Neutrophil (primary cell): ENCODE measurements at regions not wholly inside any gene's neighbourhood (a gene's known extent, or its start where the extent isn't known, plus 50 kb on each side); places are given as distances from the start of the nearest gene placed in this dataset.
"Not testable (repeated sequence)": the region's sequence is repeated elsewhere in the genome, so short reads cannot be mapped to it uniquely, and the experiment has no call there.

ENCODE experiments used
- H3K27ac ChIP-seq: fragments of 200-600 bp; sonication (generic); 2 replicates; pipeline ENCODE4 v1.5.1; 2016; ENCODE audit warnings: mild to moderate bottlenecking, moderate library complexity
- H3K27me3 ChIP-seq: fragments of 200-600 bp; sonication (generic); 2 replicates; pipeline ENCODE4 v1.6.0; 2016; ENCODE audit warnings: mild to moderate bottlenecking
- H3K36me3 ChIP-seq: fragments of 200-600 bp; sonication (generic); 2 replicates; pipeline ENCODE4 v1.5.1; 2017
- H3K4me1 ChIP-seq, 2 experiments: fragments of 200-600 bp in 1 of 2; sonication (generic) in 1 of 2; 1 replicate in 1 of 2; 2 replicates in 1 of 2; pipeline versions ENCODE4 v1.5.1 to v1.6.1; 2013 to 2016; ENCODE audit warnings: low read depth in 1 of 2, low read length in 1 of 2, mild to moderate bottlenecking in 1 of 2, moderate library complexity in 1 of 2; ENCODE audit not compliant: control insufficient read depth in 1 of 2, insufficient read depth in 1 of 2
- H3K4me3 ChIP-seq, 2 experiments: fragments of 200-600 bp in 1 of 2; sonication (generic) in 1 of 2; 1 replicate in 1 of 2; 2 replicates in 1 of 2; pipeline ENCODE4 v1.5.1; 2013 to 2016; ENCODE audit warnings: low read depth in 1 of 2, low read length in 1 of 2, mild to moderate bottlenecking in 1 of 2, moderate library complexity in 1 of 2
- H3K9me3 ChIP-seq: fragments of 200-600 bp; sonication (generic); 2 replicates; pipeline ENCODE4 v1.5.1; 2016
- CTCF ChIP-seq: fragments of 200-600 bp; sonication (generic); IDR thresholded peaks from 2 replicates; pipeline ENCODE4 v1.5.1; 2016; ENCODE audit warnings: antibody characterized with exemption

GRCh38 chr15:57797568-57798267 lies 91.2 kb downstream of the POLR2M start:
- no peak for TF ChIP-seq CTCF
- Histone ChIP-seq H3K4me3 (no peak overlapping the region), H3K27ac (no peak overlapping the region), H3K27me3 (no peaks in the 10 kb centered on the region), H3K36me3 (no peaks in the 10 kb centered on the region), H3K4me1 (no peaks in the 10 kb centered on the region), H3K9me3 (no peaks in the 10 kb centered on the region)

GRCh38 chr15:57806003-57806402 lies 99.5 kb downstream of the POLR2M start:
- H3K4me1 ChIP-seq, result no peaks in the 10 kb centered on the region
- no peak for TF ChIP-seq CTCF
- H3K4me3 ChIP-seq, result no peak overlapping the region
- H3K36me3 ChIP-seq, result no peaks in the 10 kb centered on the region
- no peak overlapping the region for H3K27ac ChIP-seq
- H3K27me3 ChIP-seq, result no peaks in the 10 kb centered on the region
- H3K9me3 ChIP-seq, result no peaks in the 10 kb centered on the region

GRCh38 chr15:57809285-57809684 lies 102.8 kb downstream of the POLR2M start:
- not testable (repeated sequence) for H3K4me3 ChIP-seq, H3K27ac ChIP-seq, H3K27me3 ChIP-seq, H3K9me3 ChIP-seq, H3K4me1 ChIP-seq, H3K36me3 ChIP-seq

GRCh38 chr15:57816599-57816998 lies 110.1 kb downstream of the POLR2M start:
- Histone ChIP-seq H3K9me3 (no peaks in the 10 kb centered on the region), H3K27me3 (peaks cover under 1% of the 10 kb centered on the region), H3K27ac (no peak overlapping the region), H3K4me1 (no peaks in the 10 kb centered on the region), H3K36me3 (no peaks in the 10 kb centered on the region), H3K4me3 (no peak overlapping the region)
- TF ChIP-seq CTCF, result no peak

GRCh38 chr15:57819646-57820045 lies 113.1 kb downstream of the POLR2M start:
- no peaks in the 10 kb centered on the region for H3K9me3 ChIP-seq
- no peak overlapping the region for H3K4me3 ChIP-seq
- peaks cover 12% of the 10 kb centered on the region for H3K27me3 ChIP-seq
- no peak overlapping the region for H3K27ac ChIP-seq
- no peaks in the 10 kb centered on the region for H3K36me3 ChIP-seq
- H3K4me1 ChIP-seq, result no peaks in the 10 kb centered on the region
- TF ChIP-seq CTCF, result no peak

- TF ChIP-seq CTCF, result no peak
- H3K9me3 ChIP-seq, result no peaks in the 10 kb centered on the region
- no peak overlapping the region for H3K4me3 ChIP-seq
- no peaks in the 10 kb centered on the region for H3K4me1 ChIP-seq
- H3K36me3 ChIP-seq, result no peaks in the 10 kb centered on the region
- peaks cover 12% of the 10 kb centered on the region for H3K27me3 ChIP-seq
- no peak overlapping the region for H3K27ac ChIP-seq
Observed at GRCh38 chr15:57820119-57820518, 113.6 kb downstream of the POLR2M start.
